ENCODE measurements at regions not wholly inside any gene's neighbourhood (a gene's known extent, or its start where the extent isn't known, plus 50 kb on each side); places are given as distances from the start of the nearest gene placed in this dataset.
"Not testable (repeated sequence)": the region's sequence is repeated elsewhere in the genome, so short reads cannot be mapped to it uniquely, and the experiment has no call there.

DNA sequence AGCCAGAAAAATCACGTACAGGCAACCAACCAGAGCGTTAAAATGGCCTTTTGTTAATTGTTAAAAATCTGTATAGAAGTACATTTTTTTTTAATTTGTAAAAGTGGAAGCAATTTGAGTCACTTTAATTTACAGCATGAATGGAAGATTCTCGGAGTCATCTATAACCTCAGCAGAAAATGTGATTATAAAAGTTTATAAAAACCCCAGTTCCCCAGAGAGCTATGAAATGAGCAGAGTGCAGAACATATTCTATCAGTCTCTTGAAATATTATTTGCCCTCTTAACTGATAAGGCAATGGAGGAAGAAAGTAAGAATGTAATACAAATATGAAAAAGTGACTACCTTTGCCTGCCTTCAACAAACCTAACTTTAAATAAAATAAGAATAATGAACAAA is 224.7 kb downstream of the BCL2L11 start:
- ATAC-seq; in situ Hi-C loops (cut with MboI; ENCODE audit: low sequenced_read_pairs in 4 of 4); H3K4me1 ChIP-seq; DNase-seq; intact Hi-C loops (cut with DNase I; ENCODE audit: low total_unique reads); H3K27me3 ChIP-seq; H3K36me3 ChIP-seq; H3K27ac ChIP-seq; H3K9me3 ChIP-seq; H3K4me3 ChIP-seq: not testable (repeated sequence)

DNA sequence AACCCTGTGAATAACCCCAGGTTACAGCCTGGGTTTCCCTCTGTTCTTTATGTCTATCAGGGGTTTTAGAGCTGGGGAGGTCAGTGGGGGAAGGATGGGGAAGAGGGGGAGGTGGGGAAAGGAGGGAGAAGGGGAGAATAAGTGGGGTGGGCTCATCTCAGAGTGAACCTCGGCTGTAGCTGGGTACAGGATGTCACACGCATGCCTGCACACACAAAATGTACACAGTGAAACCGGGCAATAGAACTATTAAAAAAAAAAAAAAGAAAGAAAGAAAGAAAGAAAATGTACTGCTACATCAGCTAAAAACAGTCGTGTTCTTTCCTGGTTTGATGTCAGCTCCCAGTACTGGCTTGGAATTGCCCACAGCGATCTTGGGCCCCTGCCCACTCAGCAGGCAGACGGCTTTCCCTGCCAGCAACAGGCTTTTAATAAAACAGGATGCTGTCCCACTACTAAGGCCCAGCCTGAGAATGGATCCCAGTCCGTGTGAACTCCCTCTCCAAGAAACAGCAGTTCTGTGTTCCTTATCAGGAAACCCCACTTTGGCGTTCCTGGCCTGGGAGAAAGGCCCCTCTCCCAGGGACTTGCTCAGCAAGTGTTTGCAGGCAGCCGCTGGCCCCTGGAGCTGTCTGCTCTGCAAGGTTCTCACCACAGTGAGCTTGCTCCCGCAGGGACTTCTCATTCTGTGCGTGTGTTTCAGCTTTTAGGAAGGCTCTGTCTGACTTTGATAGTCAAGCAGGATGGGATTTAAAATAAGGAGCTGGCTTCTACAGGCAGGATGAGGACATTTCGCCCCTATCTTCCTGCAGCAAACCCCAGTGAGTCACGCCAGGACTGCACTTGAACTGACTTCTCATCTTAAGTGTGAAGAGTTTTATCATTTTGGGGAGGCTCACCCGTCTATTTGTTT is 225.6 kb downstream of the BCL2L11 start:
- in situ Hi-C loops (cut with MboI; ENCODE audit: low sequenced_read_pairs in 4 of 4); intact Hi-C loops (cut with DNase I; ENCODE audit: low total_unique reads); H3K27me3 ChIP-seq; H3K4me3 ChIP-seq; H3K36me3 ChIP-seq; H3K9me3 ChIP-seq; H3K4me1 ChIP-seq: not testable (repeated sequence)
- ATAC-seq (peak; percentile 86 to 90), DNase-seq (peak in 1 of 2 donors; percentile 56)
- H3K27ac ChIP-seq, result peak overlapping the region in 1 of 4 donors; percentile 43

DNA sequence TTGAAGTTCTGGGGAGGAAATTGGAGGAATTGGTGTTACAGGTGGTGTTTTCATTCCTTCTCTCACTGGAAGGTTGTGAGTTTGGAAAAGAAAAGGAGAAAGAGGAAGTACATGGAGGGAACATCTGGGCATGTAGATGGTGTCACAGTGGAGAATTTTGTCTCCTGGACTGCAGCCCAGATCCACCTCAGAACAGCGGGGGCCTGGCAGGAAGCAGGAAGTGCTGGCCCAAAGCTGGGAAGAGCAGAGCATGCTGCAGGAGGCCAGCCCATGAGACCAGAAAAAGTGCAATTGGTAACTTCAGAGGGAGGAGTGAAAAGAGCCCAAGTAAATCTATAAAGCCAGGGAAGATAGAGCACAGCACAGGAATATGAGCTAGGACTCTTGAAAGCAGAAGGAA is 227.0 kb downstream of the BCL2L11 start:
- intact Hi-C loops (cut with DNase I; ENCODE audit: low total_unique reads); in situ Hi-C loops (cut with MboI; ENCODE audit: low sequenced_read_pairs in 4 of 4); DNase-seq; H3K27ac ChIP-seq; H3K4me3 ChIP-seq; H3K27me3 ChIP-seq; H3K4me1 ChIP-seq; H3K36me3 ChIP-seq; H3K9me3 ChIP-seq: not testable (repeated sequence)
- peak in 1 of 2 donors; percentile 24 for ATAC-seq

DNA sequence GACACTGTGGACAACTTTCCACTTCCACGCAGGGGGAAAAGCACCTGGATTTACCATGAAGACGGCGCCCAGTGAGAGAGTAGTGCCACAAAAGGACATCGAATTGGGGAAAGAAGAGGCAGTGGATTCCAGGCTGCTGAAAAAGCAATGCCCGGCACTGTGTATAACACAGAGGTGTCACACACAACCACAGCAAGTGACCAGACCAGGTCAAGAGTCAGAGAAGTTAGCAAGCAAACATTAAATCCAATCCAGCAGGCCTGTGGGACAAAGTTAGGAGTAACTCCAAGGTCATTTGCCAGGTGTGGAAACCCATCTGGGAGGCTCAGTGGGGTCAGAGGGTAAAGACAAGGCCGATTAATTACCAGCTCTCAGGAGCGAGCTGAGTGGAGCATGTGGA is 227.6 kb downstream of the BCL2L11 start:
- H3K36me3 ChIP-seq; intact Hi-C loops (cut with DNase I; ENCODE audit: low total_unique reads); in situ Hi-C loops (cut with MboI; ENCODE audit: low sequenced_read_pairs in 4 of 4); DNase-seq; H3K4me1 ChIP-seq; H3K27ac ChIP-seq; H3K9me3 ChIP-seq; ATAC-seq; H3K4me3 ChIP-seq; H3K27me3 ChIP-seq: not testable (repeated sequence)

- H3K27me3 ChIP-seq; H3K4me3 ChIP-seq; in situ Hi-C loops (cut with MboI; ENCODE audit: low sequenced_read_pairs in 4 of 4); H3K9me3 ChIP-seq; H3K36me3 ChIP-seq; intact Hi-C loops (cut with DNase I; ENCODE audit: low total_unique reads): not testable (repeated sequence)
- Histone ChIP-seq H3K27ac (peak overlapping the region; percentile 48 to 77 (median 72)), H3K4me1 (peaks cover 5 to 14% of the 10 kb centered on the region in 2 donors)
- DNase-seq, result peak in 1 of 2 donors; percentile 50
- peak; percentile 87 to 91 for ATAC-seq
Measured at GRCh38 chr2:111355022-111355817, 234.5 kb downstream of the BCL2L11 start.

- DNase-seq; H3K27me3 ChIP-seq; H3K4me3 ChIP-seq; in situ Hi-C loops (cut with MboI; ENCODE audit: low sequenced_read_pairs in 4 of 4); H3K9me3 ChIP-seq; H3K36me3 ChIP-seq; intact Hi-C loops (cut with DNase I; ENCODE audit: low total_unique reads): not testable (repeated sequence)
- peaks cover 5 to 14% of the 10 kb centered on the region in 2 donors for H3K4me1 ChIP-seq
- ATAC-seq, result peak; percentile 3 to 21
- peak overlapping the region in 1 of 4 donors; percentile 71 for H3K27ac ChIP-seq
Measured at GRCh38 chr2:111355823-111356511, 235.3 kb downstream of the BCL2L11 start.

- ATAC-seq, result peak in 1 of 2 donors; percentile 32
- DNase-seq, result peak in 1 of 2 donors; percentile 56
- not testable (repeated sequence) for H3K27ac ChIP-seq
Measured at GRCh38 chr2:111356512-111357031, 235.9 kb downstream of the BCL2L11 start.

GRCh38 chr2:111365986-111366640 is 245.4 kb downstream of the BCL2L11 start:
- DNase-seq; H3K27ac ChIP-seq; H3K27me3 ChIP-seq; H3K36me3 ChIP-seq; ATAC-seq; in situ Hi-C loops (cut with MboI; ENCODE audit: low sequenced_read_pairs in 4 of 4); H3K9me3 ChIP-seq; intact Hi-C loops (cut with DNase I; ENCODE audit: low total_unique reads); H3K4me1 ChIP-seq: not testable (repeated sequence)
- H3K4me3 ChIP-seq, result peak overlapping the region in 1 of 4 donors; percentile 15

More at GRCh38 chr2:111356512-111357031, 235.9 kb downstream of the BCL2L11 start:
- in situ Hi-C loops (cut with MboI; ENCODE audit: low sequenced_read_pairs in 4 of 4); H3K4me3 ChIP-seq; H3K27me3 ChIP-seq; H3K9me3 ChIP-seq; intact Hi-C loops (cut with DNase I; ENCODE audit: low total_unique reads); H3K36me3 ChIP-seq: not testable (repeated sequence)
- peaks cover 5 to 14% of the 10 kb centered on the region in 2 donors for H3K4me1 ChIP-seq

DNA sequence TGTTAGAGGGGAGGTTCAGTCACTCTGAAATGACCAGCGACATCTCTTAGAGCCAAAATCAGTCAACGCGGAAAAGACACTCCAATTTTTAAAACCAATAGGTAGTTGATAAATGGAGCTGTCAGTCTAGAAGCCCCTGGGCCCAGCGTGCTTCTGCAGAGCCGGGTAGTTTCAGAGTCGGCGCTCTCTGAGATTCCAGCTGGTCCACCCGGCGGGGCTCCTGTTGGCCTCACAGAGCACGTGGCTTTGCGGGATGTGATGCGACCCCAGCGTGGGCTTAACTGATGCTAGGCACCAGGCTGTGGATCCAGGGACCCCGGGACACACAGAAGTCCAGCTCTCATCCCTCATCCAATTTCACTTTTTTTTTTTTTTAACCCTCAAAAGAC is 245.9 kb downstream of the BCL2L11 start:
- DNase-seq; H3K27ac ChIP-seq; intact Hi-C loops (cut with DNase I; ENCODE audit: low total_unique reads); in situ Hi-C loops (cut with MboI; ENCODE audit: low sequenced_read_pairs in 4 of 4); H3K27me3 ChIP-seq; H3K36me3 ChIP-seq; H3K4me1 ChIP-seq; H3K9me3 ChIP-seq; ATAC-seq: not testable (repeated sequence)
- H3K4me3 ChIP-seq, result peak overlapping the region in 1 of 4 donors; percentile 15

DNA sequence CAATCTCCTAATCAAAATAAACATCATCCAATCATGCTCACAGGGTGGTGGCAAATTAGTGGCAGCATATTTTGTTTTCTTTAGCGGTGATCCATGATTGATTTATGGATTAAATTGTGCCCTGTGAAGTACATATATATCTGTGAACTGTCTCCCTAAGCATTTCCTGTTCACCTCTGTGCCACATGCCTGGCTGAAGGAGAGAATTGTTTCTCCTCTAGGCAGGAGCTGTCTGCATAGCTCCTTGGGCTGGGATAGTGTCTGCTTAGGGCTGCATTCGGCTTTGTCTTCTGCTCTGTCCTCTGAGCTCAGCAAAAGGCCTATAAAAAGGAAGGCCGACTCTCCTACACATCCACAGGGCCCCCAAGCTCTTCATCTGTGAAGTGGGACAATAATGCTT is 246.4 kb downstream of the BCL2L11 start:
- DNase-seq; in situ Hi-C loops (cut with MboI; ENCODE audit: low sequenced_read_pairs in 4 of 4); H3K27ac ChIP-seq; ATAC-seq; H3K27me3 ChIP-seq; H3K4me1 ChIP-seq; intact Hi-C loops (cut with DNase I; ENCODE audit: low total_unique reads); H3K4me3 ChIP-seq; H3K36me3 ChIP-seq; H3K9me3 ChIP-seq: not testable (repeated sequence)

- H3K27me3 ChIP-seq; ATAC-seq; H3K4me1 ChIP-seq; DNase-seq; H3K4me3 ChIP-seq; intact Hi-C loops (cut with DNase I; ENCODE audit: low total_unique reads); H3K9me3 ChIP-seq; in situ Hi-C loops (cut with MboI; ENCODE audit: low sequenced_read_pairs in 4 of 4); H3K36me3 ChIP-seq; H3K27ac ChIP-seq: not testable (repeated sequence)
Measured at GRCh38 chr2:111367871-111368270, 247.2 kb downstream of the BCL2L11 start.
